Activated CD8-positive, alpha-beta memory T cell treated with anti-CD3 and anti-CD28 coated beads, Interleukin-2, amount 50 U/mL, for 48 hours (primary cell): ENCODE measurements at regions not wholly inside any gene's neighbourhood (a gene's known extent, or its start where the extent isn't known, plus 50 kb on each side); places are given as distances from the start of the nearest gene placed in this dataset.
A peak's percentile ranks its signal among the peaks of the same experiment; 100 is the strongest.

Experiments used
- DNase-seq: peaks from one replicate; pipeline ENCODE4 v3.0.0-alpha.2; 2020

DNA sequence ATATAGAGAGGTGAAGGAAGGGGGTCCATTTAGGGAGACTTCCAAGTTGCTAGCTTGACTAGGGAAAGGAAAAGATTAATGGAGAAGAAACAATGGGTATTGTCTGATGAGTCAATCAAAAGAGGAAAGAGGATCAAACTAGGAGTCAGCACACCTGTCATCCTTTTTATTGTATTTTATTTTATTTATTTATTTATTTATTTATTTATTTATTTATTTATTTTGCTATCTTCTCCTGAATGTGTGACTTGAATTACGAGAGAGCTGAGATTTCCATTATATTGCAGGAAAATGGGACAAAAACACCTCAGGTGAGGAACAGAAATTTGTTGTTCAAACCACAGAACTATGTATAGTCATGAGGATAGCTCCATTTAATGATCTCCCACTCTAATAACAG lies 58.9 kb downstream of the NUDT11 start:
- DNase-seq = no peak

DNA sequence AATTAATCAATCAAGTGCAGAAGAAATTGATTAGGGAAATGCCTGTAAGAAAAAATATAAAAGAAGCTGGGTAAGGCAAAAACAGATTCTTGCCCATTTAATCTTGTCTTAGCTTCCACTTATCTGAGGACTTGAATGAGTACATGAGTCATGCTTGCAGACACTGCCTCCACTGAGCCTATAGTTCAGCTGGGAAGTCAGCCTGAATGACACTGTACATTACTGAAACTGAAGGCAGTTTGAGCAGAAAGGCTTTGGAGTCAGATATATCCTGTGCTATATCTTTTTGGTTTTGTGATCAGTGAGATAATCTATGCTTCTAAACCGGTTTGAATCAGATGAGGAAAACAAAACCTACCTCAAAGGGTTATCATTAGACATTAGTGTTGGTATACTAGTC lies 61.3 kb downstream of the NUDT11 start:
- DNase-seq = no peak

DNA sequence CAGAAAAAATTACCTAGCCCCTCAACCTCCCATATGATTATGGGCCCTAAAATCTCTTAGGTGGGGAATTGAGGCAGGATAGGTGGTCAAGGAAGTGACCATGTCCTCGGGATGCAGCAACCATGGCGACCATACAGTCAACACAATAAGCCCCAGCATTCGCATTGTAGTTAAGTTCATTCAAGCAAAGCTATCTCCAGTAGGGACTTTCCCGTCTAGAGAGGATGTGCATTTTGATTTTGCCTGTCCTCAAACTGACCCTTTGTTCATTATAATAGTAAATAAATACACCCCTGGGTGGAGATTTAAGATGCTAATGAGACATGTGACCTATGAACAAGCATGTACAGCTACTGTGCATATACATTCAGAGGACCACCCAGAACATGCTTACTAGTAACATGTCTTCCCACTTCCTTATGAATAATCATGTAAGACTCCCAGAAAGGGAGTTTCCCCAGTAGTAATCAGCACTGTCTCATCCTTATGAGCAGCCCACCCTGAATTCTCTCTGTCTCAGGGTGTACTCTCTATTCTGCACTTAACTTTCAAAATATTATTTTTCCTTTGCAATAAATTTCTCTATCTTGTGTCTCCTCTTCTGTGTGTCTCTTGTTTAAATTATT lies 74.3 kb downstream of the NUDT11 start:
- no peak for DNase-seq

DNA sequence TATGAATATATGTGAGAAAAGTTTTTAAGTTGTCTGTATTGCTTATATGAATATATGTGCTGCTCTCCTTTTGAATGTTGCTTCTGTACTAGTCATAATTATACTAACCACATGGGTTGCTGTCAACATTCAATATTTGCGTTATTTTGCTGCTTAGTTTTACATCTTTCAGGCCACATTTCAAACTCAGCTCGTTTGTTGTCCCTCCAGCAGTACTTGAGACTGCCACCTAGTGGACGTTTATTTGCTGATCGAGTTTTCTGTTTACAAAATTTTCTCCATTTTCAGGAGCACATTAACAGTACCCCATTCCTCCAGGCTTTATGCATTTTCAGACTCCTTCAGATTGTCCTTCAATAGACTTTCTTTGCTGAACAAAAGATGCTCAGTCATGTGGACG lies 75.8 kb downstream of the NUDT11 start:
- DNase-seq = no peak

DNA sequence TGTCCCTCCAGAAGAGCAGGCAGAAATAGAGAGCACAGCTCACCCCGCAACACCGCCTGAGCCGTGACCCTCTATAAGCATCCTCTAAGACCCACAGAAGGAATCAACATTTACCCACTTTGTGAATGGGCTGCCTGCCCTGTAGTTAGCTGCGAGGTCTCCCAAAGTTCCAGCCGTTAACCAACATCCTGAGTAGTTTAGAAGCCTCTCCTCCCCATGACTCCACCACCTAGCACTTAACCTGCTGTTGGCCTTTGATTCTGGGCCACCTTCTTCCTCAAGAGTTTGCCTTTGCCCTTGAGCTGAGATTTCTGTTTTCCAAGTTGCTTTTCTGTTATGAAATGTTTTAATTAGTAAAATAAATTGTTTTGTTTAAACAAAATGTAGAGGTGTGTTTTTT lies 75.8 kb downstream of the NUDT10 start:
- DNase-seq = no peak

DNA sequence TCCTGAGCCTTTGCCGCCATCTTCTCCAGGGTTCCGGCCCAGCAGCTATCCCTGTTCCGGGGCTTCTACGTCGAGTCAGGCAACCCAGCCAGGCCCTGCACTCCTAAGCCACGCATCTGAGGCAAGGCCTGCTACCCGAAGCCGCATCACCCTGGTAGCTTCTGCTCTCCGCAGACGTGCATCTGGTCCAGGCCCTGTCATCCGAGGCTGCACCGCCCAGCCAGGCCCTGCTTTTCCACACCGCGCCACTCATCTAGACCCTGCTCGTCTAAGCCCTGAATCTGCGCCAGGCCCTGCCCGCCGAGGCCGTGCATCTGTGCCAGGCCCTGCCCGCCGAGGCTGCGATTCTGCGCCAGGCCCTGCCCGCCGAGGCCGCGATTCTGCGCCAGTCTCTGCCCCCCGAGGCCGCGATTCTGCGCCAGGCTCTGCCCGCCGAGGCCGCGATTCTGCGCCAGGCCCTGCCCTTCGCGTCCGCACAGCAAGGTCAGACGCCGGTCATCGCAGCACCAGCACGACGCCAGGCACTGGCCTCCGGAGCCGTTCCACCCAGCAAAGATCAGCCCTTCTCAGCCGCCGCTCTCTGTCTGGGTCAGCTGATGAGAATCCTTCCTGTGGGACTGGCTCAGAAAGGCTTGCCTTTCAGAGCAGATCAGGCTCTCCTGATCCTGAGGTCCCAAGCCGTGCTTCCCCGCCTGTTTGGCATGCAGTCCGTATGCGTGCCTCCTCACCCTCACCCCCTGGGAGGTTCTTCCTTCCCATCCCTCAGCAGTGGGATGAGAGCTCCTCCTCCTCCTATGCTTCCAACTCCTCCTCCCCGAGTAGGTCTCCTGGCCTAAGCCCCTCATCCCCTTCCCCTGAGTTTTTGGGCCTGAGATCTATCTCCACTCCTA lies 75.1 kb downstream of the NUDT10 start:
- DNase-seq = no peak

DNA sequence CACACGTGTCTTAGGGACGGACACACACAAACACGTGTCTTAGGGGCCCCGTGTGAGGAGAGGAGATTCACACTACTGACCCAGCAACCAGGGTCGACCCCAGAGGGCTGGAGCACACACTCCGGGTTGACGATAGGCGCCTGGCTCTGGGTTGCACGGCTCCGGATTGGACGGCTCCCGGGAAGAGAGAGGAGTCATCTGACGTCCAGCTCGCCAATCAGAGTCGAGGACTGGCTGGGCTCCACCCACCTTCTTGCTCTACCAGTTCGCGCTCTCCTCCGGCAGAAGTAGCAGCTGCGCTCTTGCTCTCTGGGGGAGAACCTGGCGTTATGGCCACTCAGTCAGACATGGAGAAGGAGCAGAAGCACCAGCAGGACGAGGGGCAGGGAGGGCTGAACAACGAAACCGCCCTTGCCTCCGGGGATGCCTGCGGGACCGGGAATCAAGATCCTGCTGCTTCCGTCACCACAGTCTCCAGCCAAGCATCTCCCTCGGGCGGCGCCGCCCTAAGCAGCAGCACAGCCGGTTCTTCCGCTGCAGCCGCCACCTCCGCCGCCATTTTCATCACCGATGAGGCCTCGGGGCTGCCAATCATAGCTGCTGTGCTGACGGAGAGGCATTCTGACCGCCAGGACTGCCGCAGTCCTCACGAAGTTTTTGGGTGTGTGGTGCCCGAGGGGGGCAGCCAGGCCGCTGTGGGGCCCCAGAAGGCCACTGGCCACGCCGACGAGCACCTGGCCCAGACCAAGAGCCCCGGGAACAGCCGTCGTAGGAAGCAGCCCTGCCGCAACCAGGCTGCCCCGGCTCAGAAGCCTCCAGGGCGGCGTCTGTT lies 74.3 kb downstream of the NUDT10 start:
- DNase-seq = no peak

DNA sequence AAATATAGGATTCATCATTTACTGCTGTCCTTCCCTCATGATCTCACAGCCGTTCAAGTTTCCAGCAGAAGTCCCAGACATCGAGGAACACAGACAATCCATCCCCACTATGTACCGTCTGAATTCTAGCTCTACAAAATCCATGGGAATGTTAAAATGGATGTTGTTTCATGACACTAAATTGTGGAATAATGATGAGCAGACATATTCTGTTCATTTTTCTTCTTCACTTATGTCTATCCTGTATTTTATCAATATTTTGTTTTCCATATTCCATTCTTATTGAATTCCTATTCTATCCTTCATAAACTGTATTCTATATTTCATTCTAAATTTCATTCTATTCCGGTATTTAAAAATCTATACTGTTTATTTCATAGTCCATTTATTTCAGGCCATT lies 71.8 kb downstream of the NUDT10 start:
- DNase-seq = no peak

DNA sequence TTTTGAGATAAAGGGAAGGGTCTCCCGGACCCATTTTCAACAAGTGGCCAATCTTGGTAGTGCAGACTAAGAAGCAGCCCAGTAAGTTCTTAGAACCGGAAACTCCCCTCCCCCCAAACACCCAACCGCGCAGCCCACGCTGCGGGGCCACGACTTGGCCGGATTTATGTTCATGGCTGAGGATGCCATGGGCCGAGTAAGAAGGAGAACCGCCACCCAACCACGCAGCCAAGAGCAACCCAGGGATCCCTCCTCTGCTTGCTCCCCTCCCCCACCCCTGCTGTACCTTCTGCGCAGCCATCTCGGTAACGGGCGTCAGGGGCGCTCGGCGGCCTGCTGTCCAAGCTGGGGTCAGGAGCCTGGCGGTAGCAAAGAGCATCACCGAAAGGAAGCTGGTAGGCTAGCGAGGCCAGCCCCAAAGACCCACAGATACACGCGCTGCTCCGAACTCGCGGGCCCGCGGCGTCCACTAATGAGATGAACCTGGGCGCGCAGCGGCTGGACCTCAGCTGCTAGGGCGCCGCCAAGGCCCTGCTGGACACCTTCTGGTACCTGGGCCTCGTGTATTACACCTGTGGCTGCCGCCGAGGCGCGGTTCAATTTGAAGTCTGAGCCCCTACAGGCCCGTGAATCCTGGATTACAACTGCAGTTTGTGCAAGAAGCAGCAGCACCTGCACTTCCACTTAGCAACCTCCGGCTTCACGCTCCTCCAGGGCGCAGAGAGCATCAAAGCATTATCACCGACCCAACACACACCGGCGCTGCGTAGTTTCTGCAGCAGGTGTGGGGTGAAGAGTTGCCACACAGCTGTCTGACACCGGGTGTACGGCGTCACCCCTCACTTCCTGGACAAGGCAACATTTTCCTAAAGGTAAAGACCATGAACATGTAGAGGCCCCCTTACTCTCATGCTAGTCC lies 63.4 kb downstream of the NUDT10 start:
- DNase-seq = peak; percentile 69

DNA sequence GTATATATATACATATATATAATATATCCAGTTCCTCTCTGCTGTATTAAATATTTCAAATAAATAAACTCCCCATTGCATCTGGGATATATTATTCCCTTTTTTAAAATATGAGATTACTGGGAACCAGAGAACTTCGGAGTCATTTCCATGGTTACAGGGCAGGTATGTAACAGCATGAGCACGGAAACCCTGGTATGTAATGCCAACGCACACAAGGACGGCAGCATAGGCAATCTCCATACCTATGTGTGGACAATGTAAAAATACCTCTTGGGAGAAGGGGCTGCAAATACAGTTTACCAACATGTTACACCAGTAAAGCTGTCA lies 62.8 kb downstream of the NUDT10 start:
- no peak for DNase-seq
